RWPE1 (cell line): ENCODE measurements at regions not wholly inside any gene's neighbourhood (a gene's known extent, or its start where the extent isn't known, plus 50 kb on each side); places are given as distances from the start of the nearest gene placed in this dataset.

ENCODE experiments used
- CTCF ChIA-PET: fragments of 350-600 bp; sonication (Branson Sonifier 250); formaldehyde crosslinking; extraction: SDS; loops from one replicate; lab custom pipeline; 2021; lab: Yijun Ruan, JAX
- POLR2A ChIA-PET: fragments of 400-600 bp; formaldehyde crosslinking; extraction: SDS; loops from one replicate; lab custom pipeline; 2020; ENCODE audit warnings: antibody characterized with exemption; ENCODE audit not compliant: low non-redundant PET; lab: Yijun Ruan, JAX
- DNase-seq: peaks from one replicate; pipeline ENCODE4 v3.0.0; 2012; ENCODE audit warnings: low spot score
- H3K27ac ChIP-seq: fragments of 450-650 bp; 2 replicates; pipeline ENCODE4 v1.5.1; 2017
- TF ChIP-seq, protein P1 (sequence below): fragments of 450-650 bp; conservative IDR thresholded peaks from 2 replicates; pipeline ENCODE4 v1.5.1; 2017; ENCODE audit warnings: low read depth, mild to moderate bottlenecking

DNA sequence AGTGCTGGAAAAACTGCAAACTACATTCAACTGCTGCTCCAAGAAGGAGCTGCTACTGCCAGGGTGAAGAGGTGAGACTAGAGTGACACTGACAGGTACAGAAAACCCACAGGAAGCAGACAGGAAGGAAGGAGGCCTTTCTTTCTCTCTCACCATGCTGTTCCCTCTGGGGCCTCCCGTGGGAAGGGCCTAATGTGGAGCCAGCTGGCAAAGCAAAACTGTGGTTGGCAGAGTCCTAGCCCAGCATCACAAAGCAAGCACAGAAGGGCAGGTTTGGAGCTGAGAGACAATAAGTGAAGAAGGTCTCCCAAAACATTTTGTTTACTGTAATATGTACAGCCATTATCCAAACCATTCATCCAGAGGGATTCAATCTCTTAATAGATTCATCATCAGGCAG is 122.5 kb upstream of the MAX start:
- no peak overlapping the region for H3K27ac ChIP-seq
- POLR2A ChIA-PET, result no interaction called here
- TF ChIP-seq, protein P1, sequence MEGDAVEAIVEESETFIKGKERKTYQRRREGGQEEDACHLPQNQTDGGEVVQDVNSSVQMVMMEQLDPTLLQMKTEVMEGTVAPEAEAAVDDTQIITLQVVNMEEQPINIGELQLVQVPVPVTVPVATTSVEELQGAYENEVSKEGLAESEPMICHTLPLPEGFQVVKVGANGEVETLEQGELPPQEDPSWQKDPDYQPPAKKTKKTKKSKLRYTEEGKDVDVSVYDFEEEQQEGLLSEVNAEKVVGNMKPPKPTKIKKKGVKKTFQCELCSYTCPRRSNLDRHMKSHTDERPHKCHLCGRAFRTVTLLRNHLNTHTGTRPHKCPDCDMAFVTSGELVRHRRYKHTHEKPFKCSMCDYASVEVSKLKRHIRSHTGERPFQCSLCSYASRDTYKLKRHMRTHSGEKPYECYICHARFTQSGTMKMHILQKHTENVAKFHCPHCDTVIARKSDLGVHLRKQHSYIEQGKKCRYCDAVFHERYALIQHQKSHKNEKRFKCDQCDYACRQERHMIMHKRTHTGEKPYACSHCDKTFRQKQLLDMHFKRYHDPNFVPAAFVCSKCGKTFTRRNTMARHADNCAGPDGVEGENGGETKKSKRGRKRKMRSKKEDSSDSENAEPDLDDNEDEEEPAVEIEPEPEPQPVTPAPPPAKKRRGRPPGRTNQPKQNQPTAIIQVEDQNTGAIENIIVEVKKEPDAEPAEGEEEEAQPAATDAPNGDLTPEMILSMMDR, result no peak
- CTCF ChIA-PET, result no interaction called here
- no peak for DNase-seq

GRCh38 chr14:65225299-65226159 is 123.2 kb upstream of the MAX start:
- POLR2A ChIA-PET, result no interaction called here
- TF ChIP-seq, protein P1, result no peak
- no peak overlapping the region for H3K27ac ChIP-seq
- no peak for DNase-seq
- CTCF ChIA-PET, result interaction anchor here (0.6 kb wide), 1 partner anchor 724 kb away, joined by 5 read pairs; no protein-coding TSS in a partner anchor

- POLR2A ChIA-PET, result no interaction called here
- no peak for DNase-seq
- CTCF ChIA-PET, result no interaction called here
- H3K27ac ChIP-seq, result no peak overlapping the region
- TF ChIP-seq, protein P1, result no peak
Measured at GRCh38 chr14:65226824-65227604, 124.7 kb upstream of the MAX start.

DNA sequence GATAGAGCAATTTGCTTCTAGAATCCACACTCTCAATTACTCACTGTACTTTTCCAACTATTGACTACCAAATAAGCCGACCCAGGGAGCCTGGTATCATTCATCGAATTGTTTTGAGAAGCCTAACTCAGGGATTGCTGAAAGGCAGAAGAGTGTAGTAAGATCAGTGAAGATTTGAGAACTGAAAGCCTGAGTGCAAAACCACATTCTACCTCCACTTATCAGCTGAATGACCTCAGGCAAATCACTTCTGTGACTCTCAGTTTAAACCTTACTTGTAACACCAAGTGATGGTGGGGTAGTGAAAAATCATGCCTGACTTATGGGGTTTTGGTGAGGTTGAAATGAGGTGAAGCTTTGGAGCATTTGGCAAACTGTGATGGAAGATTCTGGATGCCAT is 126.1 kb upstream of the MAX start:
- no peak for DNase-seq
- TF ChIP-seq, protein P1, result no peak
- H3K27ac ChIP-seq, result no peak overlapping the region
- ChIA-PET POLR2A (no interaction called here), CTCF (interaction anchor here (0.7 kb wide), 1 partner anchor 864 kb away, joined by 3 read pairs; no protein-coding TSS in a partner anchor)

DNA sequence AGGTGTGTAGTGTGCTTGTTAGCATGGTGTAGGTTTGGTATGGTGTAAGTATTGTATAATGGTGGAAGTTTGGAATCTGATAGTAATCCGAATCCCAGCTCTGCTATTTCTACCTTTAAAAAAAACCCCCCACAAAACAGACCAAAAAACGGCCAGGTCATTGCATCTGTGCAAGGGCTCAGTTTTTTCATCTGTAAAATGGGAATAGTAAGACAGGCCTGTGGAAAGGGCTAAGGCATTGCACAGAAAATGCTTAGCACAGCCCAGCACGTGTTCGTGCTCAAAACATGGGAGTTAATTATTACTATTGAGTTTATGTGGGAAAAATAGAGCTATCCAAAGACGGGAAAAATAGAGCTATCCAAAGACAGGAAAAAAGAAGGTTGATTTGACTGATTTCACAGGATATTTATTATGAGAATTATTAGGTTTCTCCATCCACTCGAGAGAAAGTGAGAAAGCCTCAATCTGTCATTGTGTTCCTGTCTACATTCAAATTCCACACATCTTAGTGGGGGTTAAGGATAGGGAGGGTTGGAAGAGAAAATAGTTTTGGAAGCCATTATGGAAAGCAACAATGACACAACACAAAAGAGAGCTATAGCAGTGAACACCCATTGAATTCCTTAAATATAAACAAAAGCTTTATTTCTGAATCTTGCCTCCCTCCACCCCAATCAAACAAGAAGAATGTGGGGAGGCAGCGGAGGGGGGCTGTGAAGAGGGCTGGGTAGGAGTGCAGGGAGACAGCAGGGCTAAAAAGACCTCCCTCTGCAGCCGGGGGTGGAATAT is 126.8 kb upstream of the MAX start:
- H3K27ac ChIP-seq, result peak overlapping the region; percentile 29; the same call in 1 of the 2 replicates
- TF ChIP-seq, protein P1, result no peak
- ChIA-PET POLR2A (no interaction called here), CTCF (interaction anchor here (0.7 kb wide), 1 partner anchor 863 kb away, joined by 3 read pairs; no protein-coding TSS in a partner anchor)
- no peak for DNase-seq
